CD4-positive, alpha-beta T cell treated with Interleukin-15 for 4 hours (primary cell): ENCODE measurements at regions not wholly inside any gene's neighbourhood (a gene's known extent, or its start where the extent isn't known, plus 50 kb on each side); places are given as distances from the start of the nearest gene placed in this dataset.

Source experiments
- DNase-seq: peaks from one replicate; pipeline ENCODE4 v3.0.0-alpha.2; 2020; ENCODE audit warnings: low spot score

- DNase-seq = peak; percentile 80
Measured at GRCh38 chrX:40278340-40279090, 180.8 kb upstream of the BCOR start.

- no peak for DNase-seq
Measured at GRCh38 chrX:40277672-40278071, 179.9 kb upstream of the BCOR start.

- DNase-seq = no peak
Measured at GRCh38 chrX:40273356-40274050, 175.7 kb upstream of the BCOR start.

- no peak for DNase-seq
Measured at GRCh38 chrX:40272776-40273175, 175.0 kb upstream of the BCOR start.

GRCh38 chrX:40272141-40272540 lies 174.4 kb upstream of the BCOR start:
- DNase-seq = no peak

GRCh38 chrX:40268188-40268520 lies 170.4 kb upstream of the BCOR start:
- no peak for DNase-seq

GRCh38 chrX:40267334-40268187 lies 169.8 kb upstream of the BCOR start:
- no peak for DNase-seq

GRCh38 chrX:40266490-40267333 lies 169.0 kb upstream of the BCOR start:
- DNase-seq = peak; percentile 52

- DNase-seq = no peak
Measured at GRCh38 chrX:40265936-40266335, 168.2 kb upstream of the BCOR start.

- no peak for DNase-seq
Measured at GRCh38 chrX:40263014-40263560, 165.3 kb upstream of the BCOR start.

GRCh38 chrX:40262157-40263013 lies 164.6 kb upstream of the BCOR start:
- no peak for DNase-seq

- no peak for DNase-seq
Measured at GRCh38 chrX:40261833-40262156, 164.0 kb upstream of the BCOR start.

GRCh38 chrX:40260146-40260747 lies 162.5 kb upstream of the BCOR start:
- no peak for DNase-seq

- DNase-seq = no peak
Measured at GRCh38 chrX:40258909-40259308, 161.2 kb upstream of the BCOR start.

- no peak for DNase-seq
Measured at GRCh38 chrX:40253771-40254170, 156.0 kb upstream of the BCOR start.

- DNase-seq = no peak
Measured at GRCh38 chrX:40249582-40249981, 151.8 kb upstream of the BCOR start.

GRCh38 chrX:40248822-40249221 lies 151.1 kb upstream of the BCOR start:
- no peak for DNase-seq

GRCh38 chrX:40247848-40248622 lies 150.3 kb upstream of the BCOR start:
- DNase-seq = no peak

- DNase-seq = no peak
Measured at GRCh38 chrX:40247382-40247781, 149.6 kb upstream of the BCOR start.
